HuH-7 (cell line): ENCODE measurements at regions not wholly inside any gene's neighbourhood (a gene's known extent, or its start where the extent isn't known, plus 50 kb on each side); places are given as distances from the start of the nearest gene placed in this dataset.

ENCODE experiments used
- DNase-seq: peaks from one replicate; pipeline ENCODE4 v3.0.0; 2011; ENCODE audit warnings: low spot score

DNA sequence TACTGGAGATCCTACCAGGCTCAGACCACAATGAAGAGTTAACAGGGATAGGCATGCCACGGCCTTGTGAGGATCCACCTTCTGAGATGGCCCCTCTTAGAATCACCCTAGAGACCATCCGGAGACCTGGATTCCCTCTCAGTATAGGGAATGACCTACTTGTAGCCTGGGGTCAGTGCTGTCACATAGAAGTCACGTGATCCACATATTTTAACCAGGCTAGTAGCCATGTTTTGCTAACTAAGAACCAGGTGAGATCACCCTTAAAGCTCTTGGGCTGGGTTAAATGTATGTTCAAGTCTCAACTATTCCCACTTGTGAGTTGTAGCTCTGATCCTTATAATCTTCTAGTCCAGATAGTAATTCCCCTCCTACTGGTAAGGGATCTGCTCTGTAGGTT is 215.4 kb downstream of the CCNG2 start:
- DNase-seq, result no peak

DNA sequence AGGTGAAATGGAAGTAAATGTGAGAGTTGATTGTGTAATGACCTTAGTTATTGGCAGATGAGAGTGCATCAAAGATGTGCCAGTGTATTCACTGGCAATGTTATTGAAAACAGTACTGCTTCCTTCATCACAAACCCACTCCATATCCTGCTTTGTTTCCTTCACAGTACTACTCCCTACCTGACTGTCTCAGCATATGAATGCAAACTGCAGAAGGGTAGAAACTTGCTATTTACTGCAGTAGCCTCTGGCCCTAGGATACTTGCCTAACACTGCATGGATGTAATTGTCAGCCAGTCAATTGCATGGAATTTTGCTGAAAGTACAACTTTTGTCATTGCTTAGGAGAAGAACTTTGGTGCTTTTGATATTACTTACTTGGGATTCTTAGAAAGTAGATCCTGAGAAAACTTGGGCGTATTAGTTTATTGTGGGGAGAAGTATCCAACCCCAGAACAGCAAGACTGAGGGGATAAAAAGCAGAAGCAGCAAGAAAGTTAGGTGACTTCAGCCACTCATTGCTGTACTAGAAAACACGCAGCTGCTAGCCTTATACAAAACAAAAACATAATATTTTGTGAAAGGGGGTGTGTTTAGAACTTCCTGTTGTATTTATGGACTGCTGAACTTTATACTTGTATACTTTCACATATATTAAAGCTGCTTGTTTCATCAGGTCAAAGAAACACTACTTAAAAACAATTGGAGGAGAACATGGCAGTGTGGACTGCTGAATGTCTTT is 219.0 kb downstream of the CCNG2 start:
- no peak for DNase-seq

DNA sequence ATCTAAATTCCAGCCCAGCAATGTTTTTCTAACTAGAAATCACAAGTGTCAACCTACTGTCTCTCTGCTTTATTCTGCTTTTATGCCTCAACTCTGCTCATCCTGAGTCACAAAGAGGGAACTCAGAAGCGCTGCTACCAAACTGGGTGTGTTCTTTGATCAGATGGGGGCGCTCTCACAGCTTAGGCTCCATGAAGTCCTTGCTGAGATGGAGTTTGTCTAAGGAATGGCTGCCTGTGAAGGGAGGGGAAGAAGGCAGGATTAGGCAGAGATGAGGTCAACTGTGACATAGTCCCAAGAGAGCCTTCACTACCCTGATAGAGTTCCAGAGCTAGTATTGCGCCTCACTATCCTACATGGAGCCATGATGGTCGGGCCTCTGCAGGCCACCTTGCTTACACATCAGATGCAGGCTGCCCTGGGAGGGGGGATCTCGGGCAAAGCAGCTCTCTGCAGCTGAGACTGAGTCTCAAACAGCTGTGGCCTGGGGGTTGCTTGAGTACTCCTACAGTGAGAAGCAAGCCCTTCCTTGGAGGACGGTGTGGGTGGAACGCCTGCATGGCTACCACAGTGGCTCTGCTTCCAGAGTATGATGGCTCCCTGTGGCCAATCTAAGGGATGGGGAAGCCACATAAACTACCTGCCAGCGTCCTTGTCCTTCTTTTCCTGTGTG is 219.9 kb downstream of the CCNG2 start:
- no peak for DNase-seq

DNA sequence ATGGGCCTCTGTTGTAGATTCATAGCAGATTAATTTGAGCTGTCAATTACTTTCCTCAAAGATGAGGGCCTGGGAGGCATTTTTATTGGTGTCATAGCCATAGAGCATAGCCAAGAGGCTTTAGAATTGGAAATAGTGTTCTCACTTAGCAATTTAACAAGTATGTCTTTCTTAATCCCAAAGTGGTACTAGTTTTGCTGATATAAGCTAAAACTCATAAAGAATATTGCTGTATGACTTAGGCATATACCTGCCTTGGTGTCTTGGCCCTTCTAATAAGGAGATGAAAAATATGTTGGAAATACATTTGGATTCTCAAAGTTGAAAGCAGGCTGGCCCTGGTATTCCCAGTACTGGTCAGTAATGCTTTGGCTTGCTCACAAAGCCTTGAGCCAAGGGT is 221.5 kb upstream of the CXCL13 start:
- DNase-seq, result no peak

DNA sequence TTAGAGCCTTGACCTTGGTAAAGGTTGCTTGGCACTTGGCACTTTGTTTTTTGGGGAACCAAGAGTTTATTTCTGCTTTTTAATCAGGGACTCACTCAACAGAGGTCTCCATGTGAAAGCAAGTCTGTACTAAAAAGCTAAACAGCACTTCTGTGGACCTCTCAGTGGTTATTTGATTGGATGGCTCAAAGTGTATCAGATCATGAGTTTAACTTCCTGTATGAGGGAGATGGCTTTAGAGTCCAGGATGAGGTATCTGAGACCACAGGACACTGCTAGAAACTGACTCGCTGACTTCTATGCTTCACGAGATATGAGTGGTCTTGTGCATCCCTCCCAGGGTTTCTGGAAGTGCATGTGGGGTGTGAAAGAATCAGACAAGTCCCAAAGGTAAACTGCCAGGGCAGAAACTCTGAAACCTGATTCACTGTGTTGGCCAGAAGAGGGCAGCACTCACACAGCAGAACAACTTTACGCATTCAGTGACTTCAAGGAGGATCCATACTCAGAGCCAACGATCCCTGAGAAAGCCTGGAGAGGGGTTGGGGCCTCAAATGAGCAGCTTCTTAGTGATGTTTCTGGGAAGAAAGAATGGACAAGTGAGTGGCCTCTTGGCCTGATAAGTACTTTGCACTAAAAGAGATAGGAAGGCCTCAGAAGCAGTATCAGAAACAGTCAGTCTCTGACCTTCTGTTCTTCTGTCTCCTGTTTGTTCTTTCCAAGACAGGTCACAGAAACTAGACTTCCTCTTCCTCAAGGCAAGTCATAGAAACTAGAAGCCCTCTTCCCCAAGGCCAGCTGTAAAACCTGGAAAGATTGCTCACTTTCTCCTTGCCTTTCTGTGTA is 220.3 kb upstream of the CXCL13 start:
- DNase-seq, result peak; percentile 47

DNA sequence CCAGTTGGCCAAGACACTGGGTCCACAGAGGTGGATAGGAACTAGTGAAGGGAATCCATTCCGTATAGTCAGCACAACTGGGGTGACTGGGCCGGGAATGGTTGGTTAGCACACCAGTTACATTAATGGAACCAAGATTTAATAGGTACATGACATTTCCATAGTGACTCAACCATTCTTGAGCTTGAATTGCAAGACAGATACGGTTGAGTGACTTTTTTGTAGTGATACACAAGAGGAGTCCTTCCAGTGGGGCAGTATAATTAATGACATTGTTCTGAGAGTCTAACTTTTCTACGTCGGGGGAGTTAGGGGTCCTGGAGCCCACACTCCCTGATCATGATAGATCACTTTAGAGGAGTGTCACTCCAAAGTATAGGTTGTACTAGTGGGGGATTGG is 211.6 kb upstream of the CXCL13 start:
- no peak for DNase-seq

DNA sequence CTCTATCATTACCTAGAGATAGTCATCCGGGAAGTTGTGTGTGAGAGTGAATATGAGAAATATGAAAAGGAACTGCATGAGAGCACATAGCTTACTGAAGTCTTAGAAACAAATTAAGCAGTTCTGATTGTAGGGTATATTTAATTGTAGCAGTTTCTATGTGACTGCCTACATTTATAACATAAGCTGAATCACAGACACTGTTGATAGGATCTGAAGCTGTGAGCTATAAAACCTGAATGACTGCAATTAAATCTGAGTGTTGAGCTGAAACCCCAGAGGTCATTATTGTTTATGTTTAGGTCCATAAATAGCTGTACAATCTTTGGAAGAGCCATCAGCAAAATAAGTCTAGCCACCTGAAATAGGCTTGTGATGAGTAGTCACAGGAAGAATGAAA is 210.1 kb upstream of the CXCL13 start:
- DNase-seq, result no peak

DNA sequence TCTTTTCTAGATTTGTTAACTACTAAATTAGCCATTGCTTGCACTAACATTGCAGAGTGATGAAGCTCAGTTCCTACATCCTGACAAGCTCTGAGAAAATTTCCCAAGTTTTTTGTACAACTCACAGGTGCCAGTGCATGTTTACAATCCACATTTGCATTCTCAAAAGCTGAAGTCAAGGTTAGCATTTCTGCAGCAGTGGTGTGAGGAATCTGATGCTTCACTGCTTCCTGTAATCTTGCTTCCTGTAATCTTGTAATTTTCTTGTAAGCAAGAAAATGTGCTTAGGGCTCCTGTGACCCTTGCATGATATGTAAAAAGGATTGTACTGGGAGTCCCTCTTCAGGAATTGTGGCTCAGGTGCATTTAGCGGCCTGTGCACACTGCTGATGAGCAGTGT is 207.4 kb upstream of the CXCL13 start:
- DNase-seq, result no peak

DNA sequence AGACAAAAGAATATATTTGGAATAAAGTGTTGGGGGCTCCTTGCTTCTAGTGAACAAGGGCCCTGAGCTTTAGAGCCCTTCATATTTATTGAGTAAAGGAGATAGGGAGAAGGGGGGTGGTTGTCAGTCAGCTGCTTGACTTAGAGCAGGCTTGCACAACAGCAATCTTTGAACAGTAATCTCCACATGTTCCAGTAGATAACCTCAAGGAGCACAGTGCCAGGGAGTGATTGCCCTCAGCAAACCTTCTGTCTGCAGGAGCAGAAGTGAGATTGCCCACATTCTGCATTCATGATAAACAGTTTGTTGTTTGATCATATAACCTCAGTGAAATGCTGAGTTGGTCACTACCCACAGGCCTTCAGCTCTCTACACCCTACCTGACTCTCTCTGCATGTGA is 205.8 kb upstream of the CXCL13 start:
- DNase-seq, result no peak

DNA sequence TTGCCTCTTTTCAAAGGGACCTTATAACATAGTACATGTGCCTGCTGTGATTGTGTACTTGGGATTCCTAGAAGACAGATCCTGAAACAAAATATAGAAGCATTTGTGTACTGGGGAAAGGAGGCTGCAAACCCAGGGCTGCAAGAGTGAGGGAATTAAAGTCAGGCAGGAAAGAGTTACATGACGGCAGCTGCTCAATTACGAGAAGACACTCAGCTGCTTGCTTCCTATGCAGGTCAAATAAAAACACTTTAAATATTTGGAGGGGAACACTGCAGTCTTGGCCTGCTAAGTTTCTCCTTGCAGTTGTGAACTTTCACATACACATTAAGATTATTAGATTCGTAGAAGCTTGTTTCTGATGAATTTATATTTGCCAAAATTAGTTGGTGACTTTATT is 191.9 kb upstream of the CXCL13 start:
- DNase-seq, result no peak

DNA sequence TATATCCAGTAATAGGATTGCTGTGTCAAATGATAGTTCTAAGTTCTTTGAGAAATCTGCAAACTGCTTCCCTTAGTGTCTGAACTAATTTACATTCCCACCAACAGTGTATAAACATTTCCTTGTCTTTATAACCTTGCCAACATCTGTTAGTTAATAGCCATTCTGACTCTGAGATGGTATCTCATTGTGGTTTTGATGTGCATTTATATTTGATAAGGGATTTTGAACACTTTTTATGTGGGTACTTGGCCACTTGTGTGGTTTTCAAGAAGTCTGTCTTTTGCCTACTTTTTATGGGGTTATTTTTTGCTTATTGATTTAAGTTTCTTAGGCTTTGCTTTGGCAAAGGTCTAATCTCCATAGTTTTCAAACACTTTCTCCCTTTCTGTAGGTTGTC is 189.9 kb upstream of the CXCL13 start:
- DNase-seq, result no peak

DNA sequence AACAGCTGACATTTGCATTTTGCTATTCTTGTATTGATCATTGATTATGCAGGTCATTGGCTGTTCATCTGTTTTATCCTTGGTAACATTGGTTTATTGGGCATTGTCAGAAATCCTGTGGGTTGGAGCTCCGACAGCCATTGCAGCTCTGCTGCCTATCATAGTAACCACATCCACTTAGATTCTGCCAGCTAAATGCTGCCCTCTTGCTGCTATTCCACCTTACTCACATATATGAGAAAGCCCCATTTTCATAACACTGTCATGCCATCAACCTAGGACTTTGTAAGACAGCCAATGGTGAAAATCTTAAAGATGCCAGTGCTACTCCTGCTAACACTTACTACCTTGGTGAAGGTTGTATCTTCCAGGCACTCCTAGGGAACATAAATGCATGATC is 187.3 kb upstream of the CXCL13 start:
- DNase-seq, result peak; percentile 5

DNA sequence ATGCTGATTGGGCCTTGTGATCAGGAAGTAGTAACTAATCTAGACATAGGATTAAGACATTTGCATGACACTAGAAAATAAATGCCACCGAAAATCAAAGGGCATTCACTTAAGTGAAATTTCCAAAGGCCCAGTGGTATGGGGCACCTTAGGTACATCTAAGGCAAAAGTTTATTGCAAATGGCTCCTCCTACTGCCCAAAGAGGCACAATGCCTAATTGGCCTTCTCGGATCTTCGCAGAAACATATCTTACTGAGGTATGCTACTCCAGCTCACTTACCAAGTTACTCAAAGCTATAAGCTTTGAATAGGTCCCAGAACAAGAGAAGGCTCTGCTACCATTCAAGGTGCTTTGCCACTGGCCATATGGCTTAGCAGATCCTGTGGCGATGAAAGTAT is 174.8 kb upstream of the CXCL13 start:
- no peak for DNase-seq

DNA sequence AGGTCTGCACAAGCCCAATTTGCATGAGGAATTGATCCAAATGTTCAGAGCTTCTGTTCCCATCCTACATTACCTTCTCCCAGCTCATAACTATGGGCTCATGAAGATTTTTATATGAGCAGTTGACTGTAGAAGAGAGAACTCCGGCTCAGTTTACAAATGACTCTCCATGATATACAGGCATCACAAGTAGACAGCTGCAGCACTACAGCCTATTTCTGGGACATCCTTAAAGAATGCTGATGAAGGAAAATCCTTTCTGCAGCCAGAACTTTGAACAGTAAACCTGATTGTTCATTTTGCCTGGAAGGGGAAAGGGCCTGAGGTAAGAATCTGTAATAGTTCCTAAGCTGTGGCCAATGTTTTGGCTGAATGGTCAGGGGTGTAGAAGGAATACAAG is 174.1 kb upstream of the CXCL13 start:
- DNase-seq, result no peak

DNA sequence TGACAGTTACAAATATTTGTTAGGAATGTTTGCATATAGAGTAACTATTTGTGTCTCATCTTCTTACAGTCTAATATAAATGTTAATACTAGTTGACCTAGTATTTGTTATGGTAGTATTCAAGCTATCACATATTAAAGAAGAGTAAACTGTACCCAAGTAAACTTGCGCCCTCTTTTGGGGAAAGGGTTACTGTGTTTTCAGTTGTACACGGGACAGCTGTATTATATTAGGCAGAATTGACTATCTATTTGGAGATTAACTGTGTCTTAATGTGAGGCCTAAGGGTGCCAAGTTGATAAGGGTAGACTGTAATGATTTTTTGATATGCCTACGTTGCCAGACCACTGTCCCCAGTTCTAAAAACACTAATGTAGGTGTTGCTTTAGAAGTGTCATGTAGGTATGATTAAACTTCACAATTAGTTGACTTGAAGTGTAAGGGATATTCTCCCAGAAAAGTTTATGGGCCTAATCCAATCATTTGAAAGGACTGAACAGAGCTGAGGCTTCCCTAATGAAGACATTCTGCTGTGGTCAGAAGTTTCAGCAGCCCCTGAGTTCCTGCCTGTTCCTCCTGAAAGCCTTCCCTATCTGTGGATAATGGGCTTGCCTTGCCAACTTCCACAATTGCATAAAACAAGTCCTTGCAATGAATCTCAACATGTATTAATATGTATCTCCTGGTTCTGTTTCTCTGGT is 172.8 kb upstream of the CXCL13 start:
- DNase-seq, result no peak

DNA sequence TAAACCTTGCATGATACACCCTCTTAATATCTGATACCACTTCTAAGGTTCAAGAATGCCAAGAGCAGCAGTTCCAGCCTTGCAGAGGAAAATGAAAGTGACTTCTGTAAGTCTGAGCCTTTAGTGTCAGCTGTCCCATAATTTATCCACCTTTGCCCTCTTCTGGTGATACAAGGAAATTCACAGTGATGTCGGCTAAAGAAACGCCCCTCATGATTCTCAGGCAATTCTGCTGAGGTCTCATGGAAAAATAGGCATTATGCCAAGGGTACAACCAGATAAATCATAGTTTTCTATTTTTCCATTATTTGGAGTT is 172.2 kb upstream of the CXCL13 start:
- DNase-seq, result peak; percentile 40

DNA sequence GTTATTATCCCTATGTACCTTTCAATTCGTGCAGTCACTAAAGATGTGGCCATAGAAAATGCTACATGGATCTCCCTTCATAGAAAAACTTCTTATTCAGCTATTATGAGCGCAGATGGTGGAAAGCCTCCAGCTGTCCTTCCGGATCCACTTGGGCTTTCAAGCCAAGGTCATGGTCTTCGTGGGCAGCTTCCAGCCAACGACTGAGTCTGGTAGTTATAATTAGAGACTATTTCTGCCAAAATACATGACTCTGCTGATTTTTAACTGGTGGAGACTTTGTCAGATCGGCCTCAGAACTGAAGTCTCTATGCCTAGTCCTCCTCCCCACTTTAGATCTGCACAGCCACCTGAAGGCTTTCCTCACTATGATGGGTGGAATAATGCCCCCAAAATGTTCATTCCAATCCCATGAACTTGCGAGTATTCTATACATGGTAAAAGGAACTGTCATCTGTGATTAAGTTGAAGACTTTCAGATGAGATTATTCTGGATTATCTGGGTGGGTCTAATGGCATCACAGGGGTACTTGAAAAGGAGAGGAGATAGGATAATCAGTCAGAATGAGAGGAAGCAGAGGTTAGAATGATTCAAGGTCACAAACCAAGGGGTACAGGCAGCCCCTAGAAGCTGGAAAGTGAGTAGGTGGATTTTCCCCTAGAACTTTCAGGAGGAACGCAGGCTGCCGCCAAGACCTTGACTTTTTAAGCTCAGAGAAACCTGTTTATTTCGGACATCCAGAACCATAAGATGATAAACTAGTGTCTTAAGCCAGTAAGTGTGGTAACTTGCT is 171.1 kb upstream of the CXCL13 start:
- no peak for DNase-seq

DNA sequence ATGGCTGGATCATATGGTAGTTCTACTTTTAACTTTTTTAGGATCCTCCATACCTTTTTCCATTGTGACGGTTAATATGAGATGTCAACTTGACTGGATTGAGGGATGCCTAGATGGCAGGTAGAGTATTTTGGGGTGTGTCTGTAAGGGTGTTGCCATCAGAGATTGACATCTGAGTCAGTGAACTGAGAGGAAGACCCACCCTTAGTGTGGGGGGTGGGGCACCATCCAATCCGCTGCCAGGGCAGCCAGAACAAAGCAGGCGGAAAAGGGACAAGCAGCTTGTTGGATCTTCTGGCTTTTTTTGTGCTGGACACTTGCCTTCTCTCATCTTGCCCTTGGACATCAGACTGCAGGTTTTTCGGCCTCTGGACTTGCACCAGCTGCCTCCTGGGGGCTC is 168.5 kb upstream of the CXCL13 start:
- DNase-seq, result no peak

DNA sequence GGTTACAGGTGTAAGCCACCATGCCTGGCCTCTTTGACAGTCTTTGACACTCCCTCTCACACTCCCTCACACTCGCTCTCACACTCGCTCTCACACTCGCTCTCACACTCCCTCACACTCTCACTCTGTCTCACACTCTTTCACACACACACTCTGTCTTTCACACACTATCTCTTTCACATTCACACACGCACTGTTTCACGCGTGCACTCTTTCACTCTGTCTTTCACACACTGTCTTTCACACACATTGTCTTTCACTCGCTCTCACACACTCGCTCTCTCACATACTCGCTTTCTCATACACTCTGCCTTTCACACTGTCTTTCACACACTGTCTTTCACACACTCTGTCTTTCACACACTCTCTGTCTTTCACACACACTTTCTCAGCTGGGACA is 167.1 kb upstream of the CXCL13 start:
- no peak for DNase-seq

DNA sequence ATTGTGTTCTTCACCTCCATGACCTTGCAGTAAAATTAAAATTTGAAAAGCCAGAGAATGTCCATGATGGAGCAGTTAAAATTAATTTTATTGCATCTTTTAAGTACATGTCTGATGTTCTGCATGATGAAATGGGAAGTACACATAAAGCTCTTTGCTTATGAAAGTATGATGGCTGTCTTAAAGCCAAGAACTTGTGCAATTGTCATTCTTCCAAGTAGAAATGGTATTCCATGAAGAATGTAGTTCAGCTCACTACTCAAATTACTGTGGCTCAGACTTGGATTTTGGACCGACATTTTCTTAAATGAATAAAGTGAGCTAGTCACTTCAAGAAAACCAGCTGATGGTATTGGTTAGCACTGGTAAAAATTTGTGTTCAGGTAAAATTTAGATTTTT is 161.7 kb upstream of the CXCL13 start:
- DNase-seq, result no peak

DNA sequence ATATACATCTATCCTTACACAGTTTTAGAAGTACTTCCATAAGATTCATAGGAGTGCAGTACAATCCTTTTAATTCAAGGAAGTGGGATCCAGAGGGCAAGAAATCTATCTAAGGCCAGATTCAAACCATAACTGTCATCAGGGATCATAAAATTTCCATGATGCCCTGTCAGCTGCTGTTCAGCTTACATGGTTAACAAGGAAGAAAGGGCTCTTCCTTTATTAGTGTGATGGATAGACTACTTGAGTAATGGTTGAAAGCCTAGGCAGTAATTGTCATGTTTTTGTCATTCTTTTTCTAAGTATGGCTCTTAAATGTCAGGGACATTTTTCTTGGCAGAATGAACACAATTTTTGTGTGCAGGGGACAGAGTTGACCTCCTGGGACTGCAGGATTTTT is 159.8 kb upstream of the CXCL13 start:
- DNase-seq, result no peak

DNA sequence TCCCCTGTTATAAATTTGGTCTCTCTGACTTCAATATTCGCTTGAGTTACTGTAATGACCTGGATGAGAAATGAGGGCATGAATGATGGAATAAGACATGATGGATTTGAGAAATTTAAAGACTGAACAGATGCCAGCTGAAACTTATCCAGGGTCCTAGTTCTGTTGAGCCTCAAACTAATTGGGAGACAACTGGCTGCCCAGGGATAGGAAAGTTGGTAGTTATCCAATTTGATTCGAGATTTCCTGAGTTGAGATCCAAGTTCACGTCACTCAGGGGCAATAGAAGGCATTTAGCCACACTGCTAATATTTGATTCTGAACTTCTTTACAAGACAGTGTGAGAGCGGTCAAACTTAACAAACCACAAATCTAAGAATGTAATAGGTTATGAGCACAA is 159.0 kb upstream of the CXCL13 start:
- no peak for DNase-seq
